Fibroblast of skin of left biceps (primary cell): ENCODE measurements at regions not wholly inside any gene's neighbourhood (a gene's known extent, or its start where the extent isn't known, plus 50 kb on each side); places are given as distances from the start of the nearest gene placed in this dataset.

Experiments
- DNase-seq, 2 experiments: peaks; one replicate each; pipeline ENCODE4 v3.0.0-alpha.2; 2013; ENCODE audit warnings: low read depth in 2 of 2

- DNase-seq, result no peak
These were observed 199.3 kb downstream of the MTX2 start for GRCh38 chr2:176468457-176469113.

GRCh38 chr2:176470713-176471112, 201.5 kb downstream of the MTX2 start:
- no peak for DNase-seq

GRCh38 chr2:176471949-176472348, 202.7 kb downstream of the MTX2 start:
- no peak for DNase-seq

GRCh38 chr2:176473177-176473576, 203.9 kb downstream of the MTX2 start:
- no peak for DNase-seq

- no peak for DNase-seq
These were observed 204.6 kb downstream of the MTX2 start for GRCh38 chr2:176473851-176474250.

- DNase-seq, result no peak
These were observed 208.1 kb downstream of the MTX2 start for GRCh38 chr2:176477336-176477735.

GRCh38 chr2:176479961-176480360, 210.7 kb downstream of the MTX2 start:
- no peak for DNase-seq

- no peak for DNase-seq
These were observed 212.9 kb downstream of the MTX2 start for GRCh38 chr2:176482107-176482506.

- no peak for DNase-seq
These were observed 214.2 kb downstream of the MTX2 start for GRCh38 chr2:176483476-176483875.

- no peak for DNase-seq
These were observed 214.8 kb downstream of the MTX2 start for GRCh38 chr2:176483901-176484568.

- peak in 1 of 2 experiments; percentile 46 for DNase-seq
These were observed 215.6 kb downstream of the MTX2 start for GRCh38 chr2:176484838-176485237.

GRCh38 chr2:176488431-176488830, 219.2 kb downstream of the MTX2 start:
- DNase-seq, result peak; percentile 84 to 86

GRCh38 chr2:176490061-176490861, 221.0 kb downstream of the MTX2 start:
- no peak for DNase-seq

GRCh38 chr2:176491172-176491904, 222.1 kb downstream of the MTX2 start:
- DNase-seq, result peak; percentile 99 to 100

- no peak for DNase-seq
These were observed 223.3 kb downstream of the MTX2 start for GRCh38 chr2:176492583-176492982.

GRCh38 chr2:176493226-176493825, 224.1 kb downstream of the MTX2 start:
- no peak for DNase-seq

GRCh38 chr2:176493909-176494308, 224.7 kb downstream of the MTX2 start:
- no peak for DNase-seq

GRCh38 chr2:176494949-176495353, 225.7 kb downstream of the MTX2 start:
- DNase-seq, result no peak

GRCh38 chr2:176495826-176496225, 226.6 kb downstream of the MTX2 start:
- DNase-seq, result no peak

- peak; percentile 57 to 58 for DNase-seq
These were observed 227.5 kb downstream of the MTX2 start for GRCh38 chr2:176496761-176497160.

- peak; percentile 84 to 91 for DNase-seq
These were observed 231.7 kb downstream of the MTX2 start for GRCh38 chr2:176500901-176501300.

GRCh38 chr2:176501617-176502016, 232.4 kb downstream of the MTX2 start:
- no peak for DNase-seq
